CD4-positive, CD25-positive, alpha-beta regulatory T cell (primary cell): ENCODE measurements at regions not wholly inside any gene's neighbourhood (a gene's known extent, or its start where the extent isn't known, plus 50 kb on each side); places are given as distances from the start of the nearest gene placed in this dataset.
"Not testable (repeated sequence)": the region's sequence is repeated elsewhere in the genome, so short reads cannot be mapped to it uniquely, and the experiment has no call there.

ENCODE experiments used
- ATAC-seq, 2 donors: fragments of 150-1000 bp; cut with Tn5 transposase; one replicate each; pipeline ENCODE4 v1.10.0; 2021; ENCODE audit warnings: low read depth in 2 of 2, moderate number of reproducible peaks in 2 of 2, moderate library complexity in 1 of 2
- DNase-seq, 3 donors: peaks; one replicate each; pipeline versions ENCODE4 v3.0.0 to v3.0.0-alpha.2; 2012 to 2022; ENCODE audit warnings: mixed read lengths in 1 of 3
- H3K27ac ChIP-seq: one replicate; pipeline ENCODE4 v1.7.0; 2013; ENCODE audit warnings: mild to moderate bottlenecking, low read length; ENCODE audit not compliant: insufficient read depth, poor library complexity, severe bottlenecking
- H3K27me3 ChIP-seq: one replicate; pipeline ENCODE4 v1.7.0; 2013; ENCODE audit warnings: low read length; ENCODE audit not compliant: control insufficient read depth, insufficient read depth
- H3K36me3 ChIP-seq: one replicate; pipeline ENCODE4 v1.7.0; 2013; ENCODE audit warnings: mild to moderate bottlenecking, low read length, moderate library complexity; ENCODE audit not compliant: control insufficient read depth, insufficient read depth
- H3K4me1 ChIP-seq: 2 replicates; pipeline ENCODE4 v1.7.0; 2013; ENCODE audit warnings: mild to moderate bottlenecking, low read length; ENCODE audit not compliant: insufficient read depth, control insufficient read depth, poor library complexity, severe bottlenecking
- H3K4me3 ChIP-seq: one replicate; pipeline ENCODE4 v1.7.0; 2013; ENCODE audit warnings: low read depth, mild to moderate bottlenecking, low read length, moderate library complexity
- H3K9me3 ChIP-seq, 2 experiments: 1 replicate in 1 of 2; 2 replicates in 1 of 2; pipeline ENCODE4 v1.7.0; 2013; ENCODE audit warnings: low read length in 2 of 2, mild to moderate bottlenecking in 1 of 2, moderate library complexity in 1 of 2; ENCODE audit not compliant: control insufficient read depth in 2 of 2
- H3K27ac Mint-ChIP-seq, 3 donors: one replicate each; pipeline ENCODE4 v1.8.0; 2020 to 2022; ENCODE audit warnings: mild to moderate bottlenecking in 3 of 3, mixed read lengths in 3 of 3, moderate library complexity in 2 of 3
- H3K27me3 Mint-ChIP-seq: one replicate; pipeline ENCODE4 v1.8.0; 2022; ENCODE audit warnings: mild to moderate bottlenecking, mixed read lengths
- H3K36me3 Mint-ChIP-seq: one replicate; pipeline ENCODE4 v1.8.0; 2020; ENCODE audit warnings: mixed read lengths
- H3K4me1 Mint-ChIP-seq, 4 donors: one replicate each; pipeline ENCODE4 v1.8.0; 2020 to 2022; ENCODE audit warnings: mixed read lengths in 4 of 4, mild to moderate bottlenecking in 1 of 4
- H3K4me3 Mint-ChIP-seq, 4 donors: one replicate each; pipeline ENCODE4 v1.8.0; 2020 to 2022; ENCODE audit warnings: mild to moderate bottlenecking in 4 of 4, mixed read lengths in 4 of 4, moderate library complexity in 3 of 4
- H3K9me3 Mint-ChIP-seq, 7 donors: one replicate each; pipeline ENCODE4 v1.8.0; 2020 to 2022; ENCODE audit warnings: mixed read lengths in 7 of 7, mild to moderate bottlenecking in 3 of 7, moderate library complexity in 2 of 7

DNA sequence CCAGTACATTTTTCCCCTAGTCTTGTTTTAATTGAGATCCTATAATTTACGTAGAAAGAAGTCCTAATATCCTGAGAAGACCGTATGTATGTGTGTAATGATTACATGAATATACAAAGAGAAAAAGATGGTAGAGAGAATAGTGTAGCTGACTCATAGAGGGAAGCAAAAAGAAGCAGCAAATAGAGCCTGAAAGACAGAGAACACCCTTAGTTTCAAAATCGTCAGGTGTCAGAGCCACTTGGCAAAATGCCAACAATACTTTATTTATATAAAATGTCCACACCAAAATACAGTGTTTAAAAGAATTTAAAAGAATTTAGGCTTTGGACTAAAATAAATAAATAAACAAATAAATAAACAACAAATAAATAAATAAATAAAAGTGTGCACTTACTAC is 1414.1 kb upstream of the EYS start:
- no peaks in the 10 kb centered on the region for H3K4me1 ChIP-seq
- H3K36me3 ChIP-seq, result no peaks in the 10 kb centered on the region

DNA sequence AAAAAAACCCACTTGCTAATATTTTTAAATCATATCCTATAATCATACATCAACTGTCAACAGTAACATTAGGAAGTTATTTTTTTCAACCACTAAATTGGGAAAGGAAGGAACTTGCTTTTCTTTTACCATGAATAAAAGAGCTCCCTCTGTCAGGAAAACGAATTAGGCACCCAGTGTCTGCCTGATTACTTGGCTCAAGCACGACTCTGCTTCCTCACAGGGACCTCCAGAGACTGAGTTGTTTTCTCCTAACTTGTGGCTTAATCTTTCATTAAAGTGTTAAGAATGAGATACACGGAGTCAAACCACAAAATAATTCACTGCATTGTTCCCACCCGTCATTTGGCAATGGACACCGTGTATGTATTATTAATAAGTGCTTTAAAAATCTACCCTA is 1405.1 kb upstream of the EYS start:
- H3K4me3 Mint-ChIP-seq, result no peak overlapping the region
- DNase-seq (no peak), ATAC-seq (no peak)
- no peaks in the 10 kb centered on the region for H3K36me3 Mint-ChIP-seq
- Histone ChIP-seq H3K4me1 (no peaks in the 10 kb centered on the region), H3K36me3 (no peaks in the 10 kb centered on the region), H3K27me3 (no peaks in the 10 kb centered on the region), H3K4me3 (no peak overlapping the region), H3K9me3 (peaks cover 0 to 2% of the 10 kb centered on the region in 2 experiments), H3K27ac (no peak overlapping the region)
- no peaks in the 10 kb centered on the region for H3K27me3 Mint-ChIP-seq
- peaks cover 0 to 9% (median 3%) of the 10 kb centered on the region in 7 donors for H3K9me3 Mint-ChIP-seq
- no peak overlapping the region for H3K27ac Mint-ChIP-seq
- H3K4me1 Mint-ChIP-seq, result no peaks in the 10 kb centered on the region

More for the DNA sequence above, 1414.1 kb upstream of the EYS start:
- H3K27me3 ChIP-seq, result no peaks in the 10 kb centered on the region
- Mint-ChIP-seq H3K4me3 (no peak overlapping the region), H3K4me1 (no peaks in the 10 kb centered on the region), H3K27me3 (no peaks in the 10 kb centered on the region), H3K27ac (no peak overlapping the region), H3K9me3 (peaks cover 0 to 7% (median 3%) of the 10 kb centered on the region in 7 donors), H3K36me3 (no peaks in the 10 kb centered on the region)
- no peak overlapping the region for H3K27ac ChIP-seq
- no peak for ATAC-seq
- no peak for DNase-seq
- no peak overlapping the region for H3K4me3 ChIP-seq
- H3K9me3 ChIP-seq, result peaks cover 0 to 5% of the 10 kb centered on the region in 2 experiments

DNA sequence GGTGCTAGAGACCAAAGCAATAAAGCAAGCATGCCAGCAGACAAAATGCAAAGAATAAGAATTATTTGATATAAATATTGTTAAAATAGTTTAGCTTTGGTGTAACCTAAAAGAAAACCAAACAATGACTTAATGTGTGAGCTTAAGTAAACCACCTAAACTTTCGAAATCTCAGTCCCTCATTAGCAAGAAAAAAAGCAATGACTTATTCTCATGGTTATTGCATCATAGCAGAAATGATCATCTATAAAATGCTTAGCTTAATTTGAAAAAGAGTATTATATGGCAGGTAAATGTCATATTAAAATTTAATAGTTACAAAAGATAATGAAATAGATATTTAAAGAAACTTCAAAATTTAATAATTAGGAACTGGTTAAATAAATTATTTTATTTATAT is 1395.7 kb upstream of the EYS start:
- no peaks in the 10 kb centered on the region for H3K36me3 Mint-ChIP-seq
- H3K9me3 ChIP-seq, result peaks cover 0 to 4% of the 10 kb centered on the region in 2 experiments
- H3K4me1 ChIP-seq, result no peaks in the 10 kb centered on the region
- no peaks in the 10 kb centered on the region for H3K27me3 Mint-ChIP-seq
- no peak overlapping the region for H3K4me3 ChIP-seq
- peaks cover 1 to 26% (median 4%) of the 10 kb centered on the region in 7 donors for H3K9me3 Mint-ChIP-seq
- H3K36me3 ChIP-seq, result no peaks in the 10 kb centered on the region
- no peaks in the 10 kb centered on the region for H3K27me3 ChIP-seq
- no peak for ATAC-seq
- H3K4me3 Mint-ChIP-seq, result no peak overlapping the region
- H3K4me1 Mint-ChIP-seq, result no peaks in the 10 kb centered on the region
- DNase-seq, result no peak
- no peak overlapping the region for H3K27ac ChIP-seq
- H3K27ac Mint-ChIP-seq, result no peak overlapping the region

DNA sequence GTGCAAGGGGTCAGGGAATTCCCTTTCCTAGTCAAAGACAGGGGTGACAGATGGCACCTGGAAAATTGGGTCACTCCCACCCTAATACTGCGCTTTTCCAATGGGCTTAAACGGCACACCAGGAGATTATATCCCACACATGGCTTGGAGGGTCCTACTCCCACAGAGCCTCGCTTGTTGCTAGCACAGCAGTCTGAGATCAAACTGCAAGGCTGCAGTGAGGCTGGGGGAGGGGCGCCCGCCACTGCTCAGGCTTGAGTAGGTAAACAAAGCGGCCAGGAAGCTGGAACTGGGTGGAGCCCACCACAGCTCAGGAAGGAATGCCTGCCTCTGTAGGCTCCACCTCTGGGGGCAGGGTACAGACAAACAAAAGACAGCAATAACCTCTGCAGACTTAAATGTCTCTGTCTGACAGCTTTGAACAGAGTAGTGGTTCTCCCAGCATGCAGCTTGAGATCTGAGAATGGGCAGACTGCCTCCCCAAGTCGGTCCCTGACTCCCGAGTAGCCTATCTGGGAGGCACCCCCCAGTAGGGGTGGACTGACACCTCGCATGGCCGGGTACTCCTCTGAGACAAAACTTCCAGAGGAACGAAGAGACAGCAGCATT is 1388.7 kb upstream of the EYS start:
- ATAC-seq, H3K27ac ChIP-seq, H3K4me1 ChIP-seq, H3K27me3 Mint-ChIP-seq, DNase-seq, H3K4me3 Mint-ChIP-seq, H3K9me3 ChIP-seq, H3K27me3 ChIP-seq, H3K36me3 Mint-ChIP-seq, H3K27ac Mint-ChIP-seq, H3K36me3 ChIP-seq, H3K4me3 ChIP-seq, H3K4me1 Mint-ChIP-seq: not testable (repeated sequence)
- H3K9me3 Mint-ChIP-seq, result peaks cover 2 to 17% (median 4%) of the 10 kb centered on the region in 7 donors

DNA sequence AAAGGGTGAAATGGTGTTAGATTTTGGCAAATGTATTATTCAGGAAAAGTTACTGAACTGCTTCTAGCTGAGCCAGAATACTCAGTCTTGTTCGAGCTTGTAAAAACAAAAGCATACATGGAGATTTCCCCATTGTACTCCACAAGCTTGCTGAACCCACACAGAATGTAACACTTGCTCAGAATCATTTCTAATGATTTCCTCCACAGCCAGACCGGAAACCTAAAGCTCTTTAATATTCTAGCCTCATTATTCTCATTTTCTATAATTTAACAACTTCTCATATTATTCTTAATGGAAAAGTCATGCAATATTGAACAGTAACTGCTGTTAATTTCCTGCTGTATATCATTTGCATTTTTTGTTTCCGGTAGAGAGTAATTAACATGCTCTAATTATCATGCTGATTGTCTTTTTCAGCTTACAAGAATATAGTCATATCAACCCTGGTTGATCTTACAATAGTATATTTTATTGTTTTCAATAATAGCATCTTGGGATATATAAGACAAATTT is 1387.5 kb upstream of the EYS start:
- Histone ChIP-seq H3K9me3 (peaks cover 0 to 4% of the 10 kb centered on the region in 2 experiments), H3K4me3 (no peak overlapping the region), H3K27ac (no peak overlapping the region), H3K4me1 (no peaks in the 10 kb centered on the region), H3K36me3 (no peaks in the 10 kb centered on the region), H3K27me3 (no peaks in the 10 kb centered on the region)
- H3K4me3 Mint-ChIP-seq, result no peak overlapping the region
- H3K4me1 Mint-ChIP-seq, result no peaks in the 10 kb centered on the region
- no peaks in the 10 kb centered on the region for H3K27me3 Mint-ChIP-seq
- H3K9me3 Mint-ChIP-seq, result peaks cover 3 to 21% (median 7%) of the 10 kb centered on the region in 7 donors
- DNase-seq (no peak), ATAC-seq (no peak)
- H3K36me3 Mint-ChIP-seq, result no peaks in the 10 kb centered on the region
- no peak overlapping the region for H3K27ac Mint-ChIP-seq

DNA sequence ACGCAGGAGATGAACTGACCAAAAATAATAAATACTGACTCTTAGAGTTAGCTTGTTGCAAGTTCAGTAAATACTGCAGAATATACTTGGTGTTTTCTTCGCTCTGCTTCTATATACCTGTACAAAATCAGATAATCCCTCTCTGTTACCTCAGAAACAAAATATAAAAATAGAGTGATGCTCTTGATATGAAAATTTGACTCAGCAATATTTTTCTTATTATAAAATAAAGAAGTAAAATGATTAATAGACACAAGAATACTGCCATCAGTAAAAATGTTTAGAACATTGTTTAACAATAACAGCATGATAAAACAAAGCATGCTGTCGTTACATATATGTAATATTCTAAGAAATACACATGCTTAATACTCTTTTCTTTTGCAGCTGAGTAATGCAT is 1366.9 kb upstream of the EYS start:
- H3K9me3 Mint-ChIP-seq, result peaks cover 0 to 9% (median 2%) of the 10 kb centered on the region in 7 donors
- no peak overlapping the region for H3K4me3 ChIP-seq
- H3K4me3 Mint-ChIP-seq, result no peak overlapping the region
- H3K36me3 Mint-ChIP-seq, result no peaks in the 10 kb centered on the region
- H3K9me3 ChIP-seq, result peaks cover 1 to 2% of the 10 kb centered on the region in 2 experiments
- H3K4me1 ChIP-seq, result no peaks in the 10 kb centered on the region
- H3K27ac ChIP-seq, result no peak overlapping the region
- H3K27me3 Mint-ChIP-seq, result no peaks in the 10 kb centered on the region
- no peaks in the 10 kb centered on the region for H3K4me1 Mint-ChIP-seq
- H3K36me3 ChIP-seq, result no peaks in the 10 kb centered on the region
- H3K27ac Mint-ChIP-seq, result no peak overlapping the region
- ATAC-seq (no peak), DNase-seq (no peak)
- no peaks in the 10 kb centered on the region for H3K27me3 ChIP-seq

DNA sequence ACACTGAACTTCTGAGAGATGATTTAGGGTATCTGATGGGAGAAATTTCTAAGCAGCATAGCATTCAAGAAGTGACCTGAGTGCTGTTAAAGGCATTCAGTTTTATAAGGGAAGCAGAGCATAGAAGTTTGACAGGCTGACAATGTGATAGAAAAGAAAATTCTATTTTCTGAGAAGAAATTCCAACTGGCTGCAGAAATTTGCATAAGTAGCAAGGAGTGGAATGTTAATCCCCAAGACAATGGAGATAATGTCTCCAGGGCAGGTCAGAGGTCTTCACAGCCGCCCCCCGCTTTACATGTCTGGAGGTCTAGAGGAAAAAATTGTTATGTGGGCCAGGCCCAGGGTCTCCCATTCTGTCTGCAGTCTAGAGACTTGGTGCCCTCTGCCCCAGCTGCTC is 1361.8 kb upstream of the EYS start:
- Mint-ChIP-seq H3K4me3 (no peak overlapping the region), H3K4me1 (no peaks in the 10 kb centered on the region), H3K36me3 (no peaks in the 10 kb centered on the region), H3K9me3 (peaks cover 3 to 19% (median 8%) of the 10 kb centered on the region in 7 donors), H3K27ac (no peak overlapping the region), H3K27me3 (no peaks in the 10 kb centered on the region)
- Histone ChIP-seq H3K9me3 (peaks cover 4 to 12% of the 10 kb centered on the region in 2 experiments), H3K27me3 (no peaks in the 10 kb centered on the region), H3K27ac (no peak overlapping the region), H3K4me1 (no peaks in the 10 kb centered on the region), H3K36me3 (no peaks in the 10 kb centered on the region), H3K4me3 (no peak overlapping the region)
- ATAC-seq (no peak), DNase-seq (no peak)

DNA sequence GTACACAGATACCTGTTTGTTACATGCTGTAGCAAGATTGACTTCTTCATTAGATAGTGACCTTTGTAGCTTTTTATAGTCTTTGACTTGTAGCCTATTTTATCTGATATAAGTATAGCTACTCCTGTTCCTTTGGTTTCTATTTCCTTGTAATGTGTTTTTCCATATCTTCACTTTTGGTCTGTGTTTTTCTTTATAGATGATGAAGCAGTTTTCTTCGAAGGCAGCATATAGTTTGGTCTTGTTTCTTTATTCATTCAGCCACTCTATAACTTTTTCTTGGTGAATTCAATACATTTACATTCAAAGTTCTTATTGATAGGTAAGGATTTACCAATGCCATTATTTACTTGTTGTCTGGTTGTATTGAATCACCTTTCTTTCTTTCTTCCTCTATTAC is 1357.3 kb upstream of the EYS start:
- H3K36me3 ChIP-seq, result no peaks in the 10 kb centered on the region
- peaks cover 0 to 22% (median 11%) of the 10 kb centered on the region in 7 donors for H3K9me3 Mint-ChIP-seq
- no peaks in the 10 kb centered on the region for H3K27me3 Mint-ChIP-seq
- H3K9me3 ChIP-seq, result peaks cover 2 to 12% of the 10 kb centered on the region in 2 experiments
- no peak overlapping the region for H3K27ac Mint-ChIP-seq
- H3K4me1 Mint-ChIP-seq, result no peaks in the 10 kb centered on the region
- H3K4me1 ChIP-seq, result no peaks in the 10 kb centered on the region
- no peak overlapping the region for H3K4me3 Mint-ChIP-seq
- no peak overlapping the region for H3K27ac ChIP-seq
- H3K36me3 Mint-ChIP-seq, result no peaks in the 10 kb centered on the region
- no peak overlapping the region for H3K4me3 ChIP-seq
- DNase-seq, result no peak
- ATAC-seq, result no peak
- no peaks in the 10 kb centered on the region for H3K27me3 ChIP-seq
